Keratinocyte (primary cell): ENCODE measurements at regions not wholly inside any gene's neighbourhood (a gene's known extent, or its start where the extent isn't known, plus 50 kb on each side); places are given as distances from the start of the nearest gene placed in this dataset.

Experiments
- DNase-seq: peaks from one replicate; pipeline ENCODE4 v3.0.0-alpha.2; 2011; ENCODE audit warnings: low read depth, missing footprints, low spot score
- FAIRE-seq: peaks from 2 replicates; lab custom pipeline; 2011; peaks lifted over from hg19 to GRCh38; lab: Jason Lieb, UNC
- H2AFZ ChIP-seq: 2 replicates; pipeline ENCODE4 v1.6.0; 2012; ENCODE audit warnings: low read length, control low read depth, inconsistent platforms; ENCODE audit not compliant: control insufficient read depth
- H3K27ac ChIP-seq: 2 replicates; pipeline ENCODE4 v1.5.1; 2011; ENCODE audit warnings: low read length; ENCODE audit not compliant: control insufficient read depth, insufficient read depth
- H3K27me3 ChIP-seq: 3 replicates; pipeline ENCODE4 v1.6.0; 2011; ENCODE audit warnings: low read length; ENCODE audit not compliant: control insufficient read depth, insufficient read depth; ENCODE audit errors: extremely low read depth
- H3K36me3 ChIP-seq, 2 experiments: 2 replicates in 1 of 2; 3 replicates in 1 of 2; pipeline ENCODE4 v1.5.1; 2011; ENCODE audit warnings: low read length in 2 of 2, mild to moderate bottlenecking in 1 of 2; ENCODE audit not compliant: control insufficient read depth in 2 of 2, insufficient read depth in 2 of 2; ENCODE audit errors: extremely low read depth in 1 of 2
- H3K4me1 ChIP-seq: 3 replicates; pipeline ENCODE4 v1.5.1; 2011; ENCODE audit warnings: low read length; ENCODE audit not compliant: control insufficient read depth, insufficient read depth; ENCODE audit errors: extremely low read depth
- H3K4me2 ChIP-seq: 3 replicates; pipeline ENCODE4 v1.6.0; 2011; ENCODE audit warnings: low read depth, low read length; ENCODE audit not compliant: control insufficient read depth, insufficient read depth; ENCODE audit errors: extremely low read depth
- H3K4me3 ChIP-seq, 3 experiments: fragments of 200-600 bp in 1 of 3; sonication (generic) in 1 of 3; 2 replicates in 2 of 3; 3 replicates in 1 of 3; pipeline ENCODE4 v1.5.1; 2011 to 2016; ENCODE audit warnings: low read length in 3 of 3, mild to moderate bottlenecking in 3 of 3, control low read depth in 2 of 3, inconsistent platforms in 1 of 3, low read depth in 1 of 3, mixed read lengths in 1 of 3, mixed run types in 1 of 3, moderate library complexity in 1 of 3; ENCODE audit not compliant: control insufficient read depth in 2 of 3, insufficient read depth in 2 of 3; ENCODE audit errors: extremely low read depth in 1 of 3
- H3K79me2 ChIP-seq: 2 replicates; pipeline ENCODE4 v1.6.0; 2012; ENCODE audit warnings: low read length; ENCODE audit not compliant: control insufficient read depth, insufficient read depth
- H3K9ac ChIP-seq: 3 replicates; pipeline ENCODE4 v1.6.0; 2011; ENCODE audit warnings: low read length; ENCODE audit not compliant: control insufficient read depth, insufficient read depth; ENCODE audit errors: extremely low read depth
- H3K9me1 ChIP-seq: 3 replicates; pipeline ENCODE4 v1.6.0; 2011; ENCODE audit warnings: low read length; ENCODE audit not compliant: control insufficient read depth, insufficient read depth; ENCODE audit errors: extremely low read depth
- H3K9me3 ChIP-seq: 2 replicates; pipeline ENCODE4 v1.5.1; 2012; ENCODE audit warnings: low read depth, low read length; ENCODE audit not compliant: control insufficient read depth
- H4K20me1 ChIP-seq: 3 replicates; pipeline ENCODE4 v1.6.0; 2011; ENCODE audit warnings: low read length; ENCODE audit not compliant: control insufficient read depth, insufficient read depth; ENCODE audit errors: extremely low read depth
- EZH2 ChIP-seq: IDR thresholded peaks from one replicate; pipeline ENCODE4 v1.6.1; 2012; ENCODE audit warnings: inconsistent platforms, mild to moderate bottlenecking, low read length, moderate library complexity
- dilution Hi-C: fragments of 300-500 bp; cut with MboI; formaldehyde crosslinking; loops from one replicate; pipeline ENCODE4 v1.7.0; 2020; ENCODE audit warnings: low sequenced_read_pairs; ENCODE audit not compliant: extremely low pct_ligation_motif_present
- TF ChIP-seq, protein P1 (sequence below), 3 experiments: IDR thresholded peaks in 1 of 3; conservative IDR thresholded peaks in 1 of 3; optimal IDR thresholded peaks in 1 of 3; 2 replicates in 2 of 3; 3 replicates in 1 of 3; pipeline versions ENCODE3 to v1.5.1; 2011; ENCODE audit warnings: low read length in 3 of 3, mild to moderate bottlenecking in 3 of 3, moderate library complexity in 2 of 3, control low read depth in 1 of 3, inconsistent platforms in 1 of 3; ENCODE audit not compliant: insufficient read depth in 2 of 3; ENCODE audit errors: extremely low read depth in 1 of 3

DNA sequence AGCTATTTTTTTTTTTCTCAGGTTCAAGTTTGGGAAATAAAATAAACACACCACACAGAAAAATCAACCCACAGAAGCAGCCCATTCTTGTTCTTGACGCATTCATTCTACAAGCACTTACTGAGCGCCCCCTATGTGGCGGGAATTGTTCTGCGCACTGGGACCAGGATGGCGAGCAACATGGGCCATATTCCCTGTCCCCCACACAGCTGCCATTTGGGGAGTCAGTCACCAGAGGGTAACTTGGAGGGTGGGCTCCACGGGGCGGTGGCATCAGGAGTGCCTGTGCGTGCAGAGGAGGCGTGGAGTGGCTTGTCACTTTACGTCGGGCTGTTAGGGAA lies 185.0 kb upstream of the PDE10A start:
- Histone ChIP-seq H3K79me2 (no peaks in the 10 kb centered on the region), H3K4me3 (no peak overlapping the region), H3K27me3 (peaks cover 14% of the 10 kb centered on the region), H3K4me2 (no peak overlapping the region), H3K36me3 (no peaks in the 10 kb centered on the region), H3K9ac (no peak overlapping the region), H3K27ac (no peak overlapping the region), H4K20me1 (no peaks in the 10 kb centered on the region), H2AFZ (no peak overlapping the region), H3K9me1 (no peaks in the 10 kb centered on the region), H3K9me3 (no peaks in the 10 kb centered on the region), H3K4me1 (no peaks in the 10 kb centered on the region)
- FAIRE-seq, result no peak
- TF ChIP-seq EZH2, result no peak
- TF ChIP-seq, protein P1, sequence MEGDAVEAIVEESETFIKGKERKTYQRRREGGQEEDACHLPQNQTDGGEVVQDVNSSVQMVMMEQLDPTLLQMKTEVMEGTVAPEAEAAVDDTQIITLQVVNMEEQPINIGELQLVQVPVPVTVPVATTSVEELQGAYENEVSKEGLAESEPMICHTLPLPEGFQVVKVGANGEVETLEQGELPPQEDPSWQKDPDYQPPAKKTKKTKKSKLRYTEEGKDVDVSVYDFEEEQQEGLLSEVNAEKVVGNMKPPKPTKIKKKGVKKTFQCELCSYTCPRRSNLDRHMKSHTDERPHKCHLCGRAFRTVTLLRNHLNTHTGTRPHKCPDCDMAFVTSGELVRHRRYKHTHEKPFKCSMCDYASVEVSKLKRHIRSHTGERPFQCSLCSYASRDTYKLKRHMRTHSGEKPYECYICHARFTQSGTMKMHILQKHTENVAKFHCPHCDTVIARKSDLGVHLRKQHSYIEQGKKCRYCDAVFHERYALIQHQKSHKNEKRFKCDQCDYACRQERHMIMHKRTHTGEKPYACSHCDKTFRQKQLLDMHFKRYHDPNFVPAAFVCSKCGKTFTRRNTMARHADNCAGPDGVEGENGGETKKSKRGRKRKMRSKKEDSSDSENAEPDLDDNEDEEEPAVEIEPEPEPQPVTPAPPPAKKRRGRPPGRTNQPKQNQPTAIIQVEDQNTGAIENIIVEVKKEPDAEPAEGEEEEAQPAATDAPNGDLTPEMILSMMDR (optimal IDR thresholded peaks at IDR 0.05 in 1 of 3, IDR thresholded peaks at IDR 0.05 in 1 of 3, conservative IDR thresholded peaks at IDR 0.05 in 1 of 3; ENCODE audit: extremely low read depth in 1 of 3, insufficient read depth in 2 of 3, low read length in 3 of 3), result no peak
- no peak for DNase-seq
- dilution Hi-C loops, result no loop called here

DNA sequence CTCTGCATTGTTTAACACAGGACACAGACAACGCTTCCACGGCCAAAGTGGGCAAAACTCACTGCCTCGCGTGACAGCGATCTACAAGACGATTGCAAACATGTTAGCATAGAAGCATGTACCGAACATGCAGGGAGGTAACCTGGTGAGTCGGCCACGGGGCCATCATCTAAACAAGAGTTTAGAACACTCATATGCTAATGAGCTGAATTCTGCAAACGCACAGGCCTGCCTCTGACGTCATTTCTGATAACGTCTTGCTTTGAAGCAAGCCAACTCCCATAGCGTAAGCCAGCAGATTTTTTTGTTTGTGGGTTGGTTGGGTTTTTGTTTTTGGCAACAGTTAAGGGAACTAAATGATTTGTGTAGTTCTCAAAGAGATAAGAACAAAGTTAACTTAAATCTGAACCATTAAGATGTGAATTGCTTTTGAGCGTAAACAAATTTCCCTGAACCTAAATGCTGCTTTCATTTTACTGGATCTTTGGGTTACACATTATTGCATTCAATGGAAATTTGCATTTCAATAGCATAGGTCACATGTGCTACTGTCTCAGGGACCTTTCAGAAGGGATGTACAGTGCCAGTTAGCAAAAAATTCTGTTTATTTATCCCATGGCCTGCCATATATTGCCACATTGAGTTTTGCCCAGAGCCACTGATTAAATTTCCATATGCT lies 184.5 kb upstream of the PDE10A start:
- no peaks in the 10 kb centered on the region for H3K79me2 ChIP-seq
- H3K27me3 ChIP-seq, result peaks cover 14% of the 10 kb centered on the region
- FAIRE-seq (no peak), DNase-seq (no peak)
- H3K27ac ChIP-seq, result no peak overlapping the region
- H3K9ac ChIP-seq, result no peak overlapping the region
- peak overlapping the region; percentile 59 for H3K4me2 ChIP-seq
- TF ChIP-seq, protein P1 (optimal IDR thresholded peaks at IDR 0.05 in 1 of 3, IDR thresholded peaks at IDR 0.05 in 1 of 3, conservative IDR thresholded peaks at IDR 0.05 in 1 of 3; ENCODE audit: extremely low read depth in 1 of 3, insufficient read depth in 2 of 3, low read length in 3 of 3), result no peak
- TF ChIP-seq EZH2, result no peak
- H4K20me1 ChIP-seq, result no peaks in the 10 kb centered on the region
- H2AFZ ChIP-seq, result no peak overlapping the region
- H3K36me3 ChIP-seq, result no peaks in the 10 kb centered on the region
- no peaks in the 10 kb centered on the region for H3K4me1 ChIP-seq
- no peaks in the 10 kb centered on the region for H3K9me1 ChIP-seq
- H3K4me3 ChIP-seq, result no peak overlapping the region
- dilution Hi-C loops, result no loop called here
- H3K9me3 ChIP-seq, result no peaks in the 10 kb centered on the region
